ENCODE measurements at regions not wholly inside any gene's neighbourhood (a gene's known extent, or its start where the extent isn't known, plus 50 kb on each side); places are given as distances from the start of the nearest gene placed in this dataset.
A peak's percentile ranks its signal among the peaks of the same experiment; 100 is the strongest.

- no peak for DNase-seq
Observed at GRCh38 chr16:51960931-51961330, 586.0 kb downstream of the TOX3 start.

GRCh38 chr16:51953286-51953985 lies 593.5 kb downstream of the TOX3 start:
- DNase-seq: no peak

GRCh38 chr16:51952500-51952899 lies 594.4 kb downstream of the TOX3 start:
- DNase-seq: no peak

GRCh38 chr16:51951668-51952298 lies 595.2 kb downstream of the TOX3 start:
- DNase-seq: no peak

- no peak for DNase-seq
Observed at GRCh38 chr16:51950118-51950780, 596.7 kb downstream of the TOX3 start.

- DNase-seq: no peak
Observed at GRCh38 chr16:51949282-51949681, 597.7 kb downstream of the TOX3 start.

- DNase-seq: no peak
Observed at GRCh38 chr16:51941412-51941811, 605.5 kb downstream of the TOX3 start.

GRCh38 chr16:51940183-51940582 lies 606.8 kb downstream of the TOX3 start:
- DNase-seq: no peak

GRCh38 chr16:51939378-51939871 lies 607.5 kb downstream of the TOX3 start:
- DNase-seq: no peak

- DNase-seq: no peak
Observed at GRCh38 chr16:51938861-51939260, 608.1 kb downstream of the TOX3 start.

- no peak for DNase-seq
Observed at GRCh38 chr16:51937771-51938170, 609.2 kb downstream of the TOX3 start.

- DNase-seq: no peak
Observed at GRCh38 chr16:51936846-51937245, 610.1 kb downstream of the TOX3 start.

- DNase-seq: no peak
Observed at GRCh38 chr16:51932317-51932716, 614.6 kb downstream of the TOX3 start.

- no peak for DNase-seq
Observed at GRCh38 chr16:51931653-51932052, 615.3 kb downstream of the TOX3 start.

GRCh38 chr16:51924744-51925143 lies 622.2 kb downstream of the TOX3 start:
- no peak for DNase-seq

GRCh38 chr16:51922476-51922875 lies 624.5 kb downstream of the TOX3 start:
- no peak for DNase-seq

- no peak for DNase-seq
Observed at GRCh38 chr16:51919736-51920135, 627.2 kb downstream of the TOX3 start.

GRCh38 chr16:51916814-51917213 lies 630.1 kb downstream of the TOX3 start:
- no peak for DNase-seq

- no peak for DNase-seq
Observed at GRCh38 chr16:51916231-51916630, 630.7 kb downstream of the TOX3 start.

- no peak for DNase-seq
Observed at GRCh38 chr16:51907680-51908079, 639.3 kb downstream of the TOX3 start.

- DNase-seq: no peak
Observed at GRCh38 chr16:51900221-51900780, 646.6 kb downstream of the TOX3 start.

GRCh38 chr16:51898872-51899271 lies 648.1 kb downstream of the TOX3 start:
- DNase-seq: no peak

GRCh38 chr16:51896013-51896412 lies 650.9 kb downstream of the TOX3 start:
- peak; percentile 57 for DNase-seq

All from NCI-H526 treated with DMSO at 0.1 percent for 48 hours (cell line).